Stimulated activated CD8-positive, alpha-beta memory T cell treated with anti-CD3 and anti-CD28 coated beads, Interleukin-7, amount 100 ng/mL, for 48 hours (primary cell): ENCODE measurements at regions not wholly inside any gene's neighbourhood (a gene's known extent, or its start where the extent isn't known, plus 50 kb on each side); places are given as distances from the start of the nearest gene placed in this dataset.

Source experiments
- DNase-seq, 2 donors: peaks; one replicate each; pipeline ENCODE4 v3.0.0-alpha.2; 2020; ENCODE audit warnings: low read depth in 1 of 2; ENCODE audit errors: extremely low read depth in 1 of 2

DNA sequence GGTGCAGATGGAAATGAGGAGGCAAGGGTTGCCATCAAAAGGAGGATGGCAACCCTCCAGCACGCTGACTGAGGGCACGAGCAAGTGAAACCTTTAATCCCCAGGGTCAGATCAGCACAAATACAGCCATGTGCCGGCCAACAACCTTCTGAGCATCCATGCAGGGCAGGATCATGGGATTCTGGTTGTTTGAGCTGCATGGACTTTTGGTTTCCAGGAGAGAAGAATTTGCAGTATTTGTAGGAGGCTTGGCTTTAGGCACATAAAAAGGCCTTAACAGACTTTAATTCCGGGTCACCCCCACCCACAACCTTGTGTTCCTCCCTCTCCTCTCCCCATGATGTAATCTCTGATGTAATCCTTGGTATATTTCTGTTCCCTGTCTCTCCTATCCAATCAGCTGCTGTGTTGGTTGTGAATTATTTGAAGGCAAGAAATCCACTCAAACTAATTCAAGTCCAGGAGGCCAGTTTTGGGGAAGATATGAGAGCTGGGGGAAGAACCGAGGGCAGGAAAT, 254.3 kb downstream of the SHQ1 start:
- no peak for DNase-seq

DNA sequence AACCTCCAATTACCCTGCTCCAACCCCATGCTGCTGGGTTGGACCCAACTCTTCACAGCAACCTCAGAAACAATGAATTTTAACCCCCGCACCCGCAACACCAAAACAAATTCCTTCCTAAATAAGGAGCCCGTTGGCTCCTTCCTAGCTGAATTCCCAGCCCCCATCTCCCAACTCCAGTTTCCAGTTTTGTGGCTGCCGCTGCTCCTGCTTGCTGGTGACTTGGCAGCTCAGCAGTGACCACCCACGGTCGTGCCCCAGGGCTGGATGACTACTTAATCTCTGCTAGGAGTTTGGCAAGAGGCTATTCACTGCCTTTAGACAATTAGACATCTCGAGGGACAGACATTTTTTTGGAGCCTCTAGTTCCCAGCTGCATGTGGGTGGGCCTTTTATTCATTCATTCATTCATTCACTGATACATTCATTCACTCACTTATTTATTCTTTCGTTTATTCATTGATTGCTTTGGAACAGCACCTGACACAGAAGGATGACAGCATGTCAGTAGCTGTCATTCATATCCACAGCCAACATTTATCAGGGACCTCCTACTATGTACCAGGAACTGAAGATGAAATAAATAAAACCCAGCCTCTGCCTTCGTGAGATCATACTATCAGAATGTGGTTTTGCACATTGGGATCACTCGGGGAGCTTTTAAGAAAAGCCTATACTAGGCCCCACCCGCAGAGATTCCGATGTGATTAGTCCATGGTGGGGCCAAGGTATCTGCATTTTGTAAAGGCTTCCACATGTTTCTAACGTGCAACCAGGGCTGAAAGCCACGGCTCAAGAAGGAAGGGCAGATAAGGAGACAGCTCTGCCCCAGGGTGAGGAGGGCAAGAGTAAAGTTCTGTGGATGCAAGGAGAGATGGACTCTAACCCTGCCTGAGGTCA, 256.5 kb downstream of the SHQ1 start:
- DNase-seq, result no peak

DNA sequence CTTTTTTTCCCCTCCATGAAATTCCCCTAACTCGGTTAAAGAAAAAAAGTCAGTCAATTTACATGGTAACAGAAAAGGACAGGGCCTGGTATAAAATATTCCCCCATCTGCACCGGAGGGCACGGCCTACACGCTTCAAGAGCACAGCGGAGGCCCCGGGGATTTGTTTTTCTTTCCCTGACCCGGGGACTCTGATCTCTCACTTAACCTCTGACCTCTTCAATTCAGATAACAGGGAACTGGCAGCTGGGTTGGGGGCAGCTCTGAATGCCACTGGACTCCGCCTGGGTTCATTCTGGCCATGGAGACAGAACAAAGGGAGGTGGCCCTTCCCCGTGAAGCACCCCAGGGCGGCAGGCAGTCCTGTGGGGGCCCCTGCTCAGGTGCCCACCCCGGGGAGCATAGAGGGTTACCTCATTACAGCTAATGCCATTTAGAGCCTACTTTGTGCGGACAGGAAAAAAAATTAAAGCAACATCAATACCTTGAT, 257.5 kb downstream of the SHQ1 start:
- no peak for DNase-seq

DNA sequence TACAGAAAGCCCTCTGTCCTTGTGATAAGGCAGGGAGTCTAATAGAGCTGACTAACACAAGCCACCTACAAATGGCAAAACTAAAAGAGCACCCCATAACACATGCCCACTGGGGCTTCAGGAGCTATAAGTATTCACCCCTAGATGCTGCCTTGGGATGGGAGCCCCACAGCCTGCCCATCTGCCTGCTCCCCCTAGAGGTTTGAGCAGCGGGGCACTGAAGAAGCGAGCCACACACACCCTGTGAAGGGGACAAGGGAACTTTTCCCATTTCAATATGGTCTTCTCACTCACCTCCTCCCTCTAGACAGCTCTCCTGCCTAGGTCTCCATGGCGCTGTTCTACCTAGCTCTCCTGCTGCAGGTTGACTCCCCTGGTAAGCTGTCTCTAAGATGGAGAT, 261.0 kb downstream of the SHQ1 start:
- no peak for DNase-seq

DNA sequence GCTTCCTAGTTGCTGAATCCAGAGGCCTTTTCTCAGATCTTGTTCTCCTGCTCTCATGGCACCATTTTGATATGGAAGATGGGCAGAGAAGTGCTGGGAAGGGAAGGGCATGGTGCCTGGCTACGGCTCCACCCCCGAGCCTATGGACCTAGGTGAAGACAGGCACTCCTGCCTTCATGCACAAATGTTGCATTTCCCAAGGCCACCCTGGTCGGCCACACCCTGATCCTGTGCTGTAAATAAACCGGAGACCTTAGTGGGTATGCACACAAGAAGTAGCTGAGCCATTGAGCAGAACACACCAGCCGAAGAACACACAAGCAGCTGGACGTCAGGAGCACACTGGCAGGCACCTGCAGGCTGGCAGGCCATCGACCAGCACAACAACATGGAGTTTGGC, 261.6 kb downstream of the SHQ1 start:
- DNase-seq, result no peak

DNA sequence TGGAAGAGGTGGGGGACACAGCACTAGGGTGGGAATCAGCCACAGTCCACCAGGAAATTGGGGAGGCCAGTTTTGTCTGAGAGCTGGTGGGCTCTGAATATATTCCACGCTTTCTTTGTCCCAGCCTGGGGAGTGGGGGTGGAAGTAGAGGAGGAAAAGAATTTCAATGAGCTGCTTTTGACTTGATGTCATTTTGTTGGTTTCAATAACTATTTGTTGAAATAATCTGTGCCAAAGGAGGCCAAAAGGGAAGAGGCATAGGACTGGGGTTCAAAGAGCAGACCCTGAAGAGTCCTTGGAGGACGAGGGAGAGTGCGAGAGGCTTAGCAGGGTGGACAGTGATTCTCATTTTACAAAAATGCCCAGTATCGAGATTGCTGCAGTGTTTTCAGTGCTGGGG, 262.3 kb downstream of the SHQ1 start:
- DNase-seq, result no peak

DNA sequence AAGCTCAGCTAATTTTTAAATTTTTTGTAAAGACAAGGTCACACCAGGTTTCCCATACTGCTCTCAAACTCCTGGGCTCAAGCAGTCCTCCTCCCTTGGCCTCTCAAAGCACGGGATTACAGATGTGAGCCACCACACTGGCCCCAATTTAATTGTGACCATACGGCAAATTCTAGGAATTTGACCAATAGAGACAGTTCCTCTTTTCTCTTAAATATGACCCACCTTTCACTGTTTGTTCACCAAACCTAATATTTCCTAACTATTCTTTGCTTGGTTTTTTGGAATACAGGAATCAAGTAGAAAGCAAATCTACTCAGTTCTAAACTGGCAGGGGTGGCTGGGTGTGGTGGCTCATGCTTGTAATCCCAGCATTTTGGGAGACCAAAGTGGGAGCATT, 264.0 kb downstream of the SHQ1 start:
- no peak for DNase-seq

DNA sequence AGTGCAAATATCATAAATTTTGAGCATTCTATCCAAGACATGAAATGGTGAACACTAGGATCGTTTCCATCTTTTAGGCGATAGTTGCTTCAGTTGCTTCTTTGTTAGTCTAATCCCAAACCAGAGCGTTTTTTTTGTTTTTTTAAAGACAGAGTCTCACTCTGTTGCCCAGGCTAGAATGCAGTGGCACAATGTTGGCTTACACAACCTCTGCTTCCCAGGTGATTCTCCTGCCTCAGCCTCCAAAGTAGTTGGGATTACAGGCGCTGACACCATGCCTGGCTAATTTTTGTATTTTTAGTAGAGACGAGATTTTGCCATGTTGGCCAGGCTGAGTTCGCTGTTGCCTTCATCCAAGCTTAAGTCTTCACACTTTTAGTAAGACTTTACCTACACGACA, 265.3 kb downstream of the SHQ1 start:
- DNase-seq, result no peak

DNA sequence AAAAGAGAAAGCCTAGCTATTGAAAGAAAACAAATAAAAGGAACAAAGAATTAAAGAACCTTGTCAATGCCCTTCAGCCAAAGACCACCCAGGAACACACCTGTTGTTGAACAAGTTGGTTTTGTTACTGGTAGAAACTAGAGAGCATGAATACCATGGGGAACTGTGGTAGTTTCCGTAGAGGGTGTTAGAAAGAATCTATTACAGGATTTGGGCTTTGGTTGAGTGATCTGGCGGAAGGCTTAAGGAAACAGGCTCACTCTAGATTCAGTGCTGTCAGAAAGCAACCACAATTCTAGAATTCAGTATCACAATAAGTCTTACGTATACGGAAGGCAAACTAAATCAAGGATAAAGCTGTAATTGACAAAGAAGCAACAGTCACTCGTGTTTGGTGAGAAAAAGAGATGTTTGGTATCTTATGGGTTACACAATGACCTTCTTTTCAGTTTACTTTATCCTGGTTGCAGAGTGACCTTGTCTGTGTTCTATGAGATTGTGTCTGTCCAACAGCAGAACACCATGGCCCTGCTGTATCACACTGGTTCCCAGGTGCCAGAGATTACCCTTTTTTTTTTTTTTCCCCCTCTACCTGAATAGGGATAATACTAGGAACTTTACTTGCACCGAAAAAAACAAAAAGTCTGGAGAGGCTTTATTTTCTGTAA, 265.9 kb downstream of the SHQ1 start:
- DNase-seq, result no peak

DNA sequence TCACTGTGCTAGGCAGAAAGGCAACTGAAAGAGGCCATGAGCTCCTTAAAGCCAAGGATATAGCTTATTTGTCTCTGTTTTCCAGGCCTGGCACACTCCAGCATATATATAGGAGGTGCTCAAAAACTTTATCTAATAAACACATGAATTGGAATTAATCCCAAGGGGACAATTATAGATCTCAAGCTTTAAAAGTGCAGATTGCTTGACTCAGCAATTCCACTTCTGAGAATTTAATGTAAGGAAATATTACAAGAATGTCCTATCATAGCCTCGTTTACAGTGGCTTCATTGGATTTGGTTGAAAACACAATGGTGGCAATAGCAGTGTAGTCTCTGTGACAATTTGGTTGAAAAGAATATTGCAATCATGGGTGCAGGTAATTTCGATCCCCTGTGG, 267.3 kb downstream of the SHQ1 start:
- no peak for DNase-seq

DNA sequence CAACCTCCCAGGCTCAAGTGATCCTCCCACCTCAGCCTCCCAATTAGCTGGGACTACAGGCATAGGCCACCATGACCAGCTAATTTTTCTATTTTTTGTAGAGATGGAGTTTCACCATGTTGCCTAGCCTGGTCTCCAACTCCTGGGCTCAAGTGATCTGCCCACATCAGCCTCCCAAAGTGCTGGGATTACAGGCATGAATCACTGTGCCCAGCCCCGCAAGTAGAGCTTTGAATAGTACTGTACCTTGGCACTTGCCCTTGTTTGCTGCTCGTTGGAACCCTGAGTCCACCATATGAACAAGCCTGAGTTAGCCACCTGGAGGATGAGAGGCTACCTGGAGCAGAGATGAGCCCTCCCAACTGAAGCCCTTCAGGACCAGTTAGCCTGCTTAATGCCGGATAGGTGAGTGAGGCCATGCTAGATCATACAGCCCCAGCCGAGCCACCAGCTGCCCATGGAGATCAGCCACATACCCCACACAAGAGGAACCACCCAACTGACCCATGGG, 267.9 kb downstream of the SHQ1 start:
- no peak for DNase-seq

DNA sequence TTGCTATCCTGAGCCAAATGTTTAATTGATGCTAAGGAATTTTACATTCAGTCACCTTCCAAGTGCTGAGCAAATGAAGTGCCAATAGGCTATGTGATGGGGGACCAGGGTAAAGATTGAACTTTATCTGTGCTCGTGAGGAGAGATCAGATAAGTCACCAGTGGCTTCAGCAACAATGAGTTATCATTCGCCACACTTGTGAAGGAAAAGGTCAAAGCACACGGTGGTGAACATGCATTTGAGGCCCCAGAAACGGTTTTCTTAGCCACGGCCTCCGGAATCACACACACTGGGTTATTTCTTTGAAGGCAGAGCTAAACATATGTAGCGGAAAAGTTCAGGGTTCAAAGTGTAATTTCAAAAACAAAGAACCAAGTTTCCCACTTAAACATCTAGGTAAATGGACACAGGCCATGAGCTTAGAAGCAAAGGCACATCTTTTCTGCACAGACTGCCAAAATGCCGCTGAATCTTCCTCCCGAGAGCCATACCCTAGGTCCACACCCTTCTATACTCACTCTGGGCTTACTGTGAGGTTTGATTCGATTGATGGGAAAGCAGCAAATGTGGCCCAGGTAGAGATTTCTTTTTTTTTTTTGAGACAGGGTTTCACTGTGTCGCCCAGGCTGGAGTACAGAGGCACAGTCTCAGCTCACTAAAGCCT, 268.5 kb downstream of the SHQ1 start:
- no peak for DNase-seq

DNA sequence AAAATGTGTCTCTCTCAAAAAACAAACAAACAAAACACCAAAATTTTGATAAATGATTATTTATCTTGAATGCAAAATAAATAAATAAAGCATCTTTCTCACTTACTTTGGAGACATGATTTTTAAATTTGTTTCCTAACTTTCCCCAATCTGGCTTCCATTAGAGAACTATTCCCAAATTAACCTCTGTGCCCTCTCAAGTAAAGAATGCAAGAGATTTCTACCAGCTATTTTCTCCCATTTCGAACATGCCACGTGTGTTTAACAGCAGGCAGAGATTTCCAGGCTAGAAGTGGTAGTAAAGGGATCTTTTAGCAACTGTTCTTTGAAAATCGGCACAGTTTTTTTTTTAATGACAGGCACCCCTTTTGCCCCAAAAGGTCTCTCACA, 269.1 kb downstream of the SHQ1 start:
- no peak for DNase-seq

DNA sequence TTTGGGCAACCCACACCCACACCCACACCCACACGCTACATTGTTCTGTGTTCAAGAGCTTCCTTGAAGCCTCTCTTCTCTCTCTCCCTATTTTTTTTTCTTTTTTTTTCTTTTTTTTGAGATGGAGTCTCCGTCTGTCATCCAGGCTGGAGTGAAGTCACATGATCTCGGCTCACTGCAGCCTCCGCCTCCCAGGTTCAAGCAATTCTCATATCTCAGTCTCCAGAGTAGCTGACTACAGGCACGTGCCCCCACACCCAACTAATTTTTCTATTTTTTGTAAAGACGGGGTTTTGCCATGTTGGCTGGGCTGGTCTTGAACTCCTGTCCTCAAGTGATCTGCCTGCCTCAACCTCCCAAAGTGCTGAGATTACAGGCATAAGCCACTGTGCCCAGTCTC, 271.1 kb downstream of the SHQ1 start:
- no peak for DNase-seq

DNA sequence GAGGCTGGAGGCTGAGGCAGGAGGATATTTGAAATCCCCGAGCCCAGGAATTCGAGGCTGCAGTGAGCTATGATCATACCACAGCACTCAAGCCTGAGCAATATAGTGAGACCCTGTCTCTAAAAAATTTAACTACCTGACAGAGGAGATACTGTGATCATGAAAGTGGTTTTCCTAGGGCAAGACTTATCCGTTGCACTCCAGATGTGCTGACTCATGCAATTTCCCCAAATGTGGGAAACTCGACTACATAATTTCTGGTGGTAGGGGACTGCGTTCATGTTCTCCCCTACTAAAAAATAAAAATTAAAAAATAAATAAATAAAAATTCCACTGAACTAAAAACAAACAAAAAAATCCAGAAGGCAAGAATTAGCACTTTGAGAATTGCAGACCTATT, 271.7 kb downstream of the SHQ1 start:
- no peak for DNase-seq

DNA sequence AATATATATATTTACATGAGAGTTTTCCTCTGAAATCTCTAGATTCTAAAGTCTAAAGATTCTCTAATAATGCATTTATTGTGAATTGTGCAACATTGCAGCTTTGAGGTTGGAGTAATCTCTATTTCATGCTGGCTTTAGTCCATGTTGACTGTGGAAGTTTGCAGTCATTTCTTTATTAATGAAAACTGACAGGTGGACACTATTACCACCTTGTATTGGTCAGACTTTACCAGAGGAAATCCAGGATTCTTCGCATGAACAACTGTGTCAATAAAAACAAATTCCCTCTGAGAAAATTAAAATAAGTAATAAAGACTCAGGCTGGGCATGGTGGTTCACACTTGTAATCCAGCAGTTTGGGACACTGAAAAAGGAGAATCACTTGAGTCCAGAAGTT, 274.1 kb downstream of the SHQ1 start:
- no peak for DNase-seq

DNA sequence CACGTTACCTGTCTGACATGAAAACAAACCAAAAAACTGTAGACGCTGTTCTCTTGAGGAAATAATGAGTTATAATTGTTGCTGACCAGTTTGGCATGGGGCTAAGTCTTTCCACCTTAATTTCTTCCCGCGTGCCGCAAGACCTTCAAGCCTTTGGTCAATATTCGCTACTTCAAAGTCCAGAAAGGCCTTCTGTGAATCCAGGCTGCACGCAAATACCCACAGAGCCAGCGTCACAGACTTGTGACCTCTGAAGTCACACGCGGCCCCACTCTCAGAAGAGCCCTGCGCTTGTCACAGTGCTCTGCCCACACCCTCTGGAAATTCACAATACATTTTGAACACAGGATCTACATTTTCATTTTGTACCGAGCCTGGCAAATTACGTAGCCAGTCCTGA, 275.2 kb downstream of the SHQ1 start:
- no peak for DNase-seq

DNA sequence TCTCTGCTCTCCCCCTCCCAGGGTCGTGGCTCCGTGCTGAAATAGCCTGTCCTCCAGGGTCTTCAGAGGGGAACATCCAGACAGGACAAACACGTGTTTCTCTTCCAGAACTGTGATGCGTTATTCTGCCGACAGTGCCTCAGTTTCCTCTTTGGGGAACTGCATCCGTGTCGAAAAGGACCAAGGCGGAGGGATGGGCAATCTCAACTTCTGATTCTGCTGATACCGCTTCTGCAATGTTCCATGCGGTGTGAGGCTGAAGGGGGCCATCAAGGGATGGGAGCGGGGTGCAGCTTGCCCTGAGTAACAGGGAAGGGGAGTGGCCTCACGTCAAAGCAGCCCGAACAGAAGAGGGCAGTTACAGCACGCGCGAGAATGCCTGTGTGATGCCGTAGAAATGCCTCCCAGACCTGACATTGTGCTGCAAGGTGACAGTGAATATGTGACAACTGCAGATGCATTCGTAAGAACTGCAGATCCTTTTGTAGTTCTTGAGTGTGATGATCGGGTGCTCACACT, 275.7 kb downstream of the SHQ1 start:
- DNase-seq, result no peak

DNA sequence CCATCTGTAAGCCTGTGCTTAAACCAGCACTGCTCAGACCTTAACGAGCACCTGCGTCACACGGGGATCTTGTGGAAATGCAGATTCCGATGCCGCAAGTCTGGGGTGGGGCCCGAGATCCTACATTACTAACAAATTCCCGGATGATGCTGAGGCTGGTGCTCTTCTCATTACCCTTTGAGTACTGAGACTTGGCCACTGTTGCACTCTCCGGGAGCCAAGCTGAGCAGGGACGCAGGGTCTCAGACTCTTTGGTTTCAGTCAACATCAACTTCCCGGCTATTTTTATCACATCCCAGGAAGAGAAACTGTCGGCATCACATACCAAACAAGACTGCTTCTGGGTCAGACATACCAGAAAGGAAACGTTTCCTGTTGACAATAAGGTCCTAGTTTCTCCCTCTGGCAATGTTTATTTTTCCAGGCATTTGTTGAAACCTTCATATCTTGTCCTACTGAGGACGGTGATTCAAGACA, 276.6 kb downstream of the SHQ1 start:
- DNase-seq, result no peak

DNA sequence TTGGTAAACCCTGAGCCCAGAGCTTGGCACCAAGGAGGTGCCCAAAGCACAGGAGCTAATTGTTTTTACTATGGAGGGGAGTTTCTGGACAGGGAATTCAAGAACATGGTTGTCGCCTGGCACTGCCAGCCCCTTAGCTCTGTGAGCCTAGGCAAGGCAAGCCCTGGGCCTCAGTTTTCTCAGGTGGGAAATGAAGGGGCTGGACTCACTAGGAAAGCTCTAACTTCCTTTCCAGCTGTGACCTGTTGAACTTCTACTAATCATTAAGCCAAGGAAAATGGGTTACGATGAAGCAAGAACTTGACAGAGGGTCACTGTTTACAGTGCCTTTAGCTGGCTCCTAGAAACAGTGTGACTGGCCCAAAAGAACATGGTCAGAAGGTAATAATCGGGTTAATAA, 277.2 kb downstream of the SHQ1 start:
- no peak for DNase-seq
